H9 (cell line): ENCODE measurements at regions not wholly inside any gene's neighbourhood (a gene's known extent, or its start where the extent isn't known, plus 50 kb on each side); places are given as distances from the start of the nearest gene placed in this dataset.

Experiments
- DNase-seq: peaks from one replicate; pipeline ENCODE4 v3.0.0-alpha.2; 2017
- H2AFZ ChIP-seq: one replicate; pipeline ENCODE4 v1.6.1; 2013; ENCODE audit warnings: mild to moderate bottlenecking, low read length, control low read depth, moderate library complexity
- H2AK5ac ChIP-seq: 2 replicates; pipeline ENCODE4 v1.6.1; 2013; ENCODE audit warnings: low read length, control low read depth, mixed read lengths; ENCODE audit not compliant: insufficient read length
- H2BK120ac ChIP-seq: one replicate; pipeline ENCODE4 v1.6.1; 2013; ENCODE audit warnings: low read depth, mild to moderate bottlenecking, low read length, control low read depth, inconsistent platforms; ENCODE audit not compliant: poor library complexity, severe bottlenecking
- H2BK12ac ChIP-seq: 2 replicates; pipeline ENCODE4 v1.6.1; 2013; ENCODE audit warnings: low read length, control low read depth, mixed read lengths, low read depth; ENCODE audit not compliant: insufficient read length
- H2BK15ac ChIP-seq: 2 replicates; pipeline ENCODE4 v1.6.1; 2013; ENCODE audit warnings: low read depth, low read length, control low read depth
- H2BK20ac ChIP-seq: one replicate; pipeline ENCODE4 v1.6.1; 2013; ENCODE audit warnings: low read depth, mild to moderate bottlenecking, low read length, control low read depth, inconsistent platforms; ENCODE audit not compliant: poor library complexity, severe bottlenecking
- H2BK5ac ChIP-seq: 2 replicates; pipeline ENCODE4 v1.6.1; 2013; ENCODE audit warnings: low read length, control low read depth, mixed read lengths; ENCODE audit not compliant: insufficient read length
- H3K14ac ChIP-seq: 2 replicates; pipeline ENCODE4 v1.6.1; 2013; ENCODE audit warnings: low read length, control low read depth; ENCODE audit not compliant: insufficient read depth
- H3K18ac ChIP-seq: 2 replicates; pipeline ENCODE4 v1.6.1; 2013; ENCODE audit warnings: low read depth, mild to moderate bottlenecking, mixed read lengths, low read length, control low read depth; ENCODE audit not compliant: insufficient read length
- H3K23ac ChIP-seq: 2 replicates; pipeline ENCODE4 v1.6.1; 2013; ENCODE audit warnings: low read length, control low read depth, mixed read lengths, low read depth; ENCODE audit not compliant: insufficient read length
- H3K23me2 ChIP-seq: 2 replicates; pipeline ENCODE4 v1.6.1; 2013; ENCODE audit warnings: low read depth, mild to moderate bottlenecking, mixed read lengths, low read length, control low read depth; ENCODE audit not compliant: insufficient read length, poor library complexity, severe bottlenecking
- H3K27ac ChIP-seq: 2 replicates; pipeline ENCODE4 v1.5.1; 2013; ENCODE audit warnings: low read length, control low read depth, mixed read lengths, low read depth; ENCODE audit not compliant: insufficient read length
- H3K27me3 ChIP-seq: 2 replicates; pipeline ENCODE4 v1.6.1; 2013; ENCODE audit warnings: low read length, control low read depth, inconsistent platforms; ENCODE audit not compliant: insufficient read depth
- H3K4ac ChIP-seq: 2 replicates; pipeline ENCODE4 v1.6.1; 2013; ENCODE audit warnings: low read depth, mild to moderate bottlenecking, control low read depth, inconsistent platforms, low read length, moderate library complexity
- H3K4me1 ChIP-seq: 2 replicates; pipeline ENCODE4 v1.6.1; 2013; ENCODE audit warnings: low read length, control low read depth, inconsistent platforms; ENCODE audit not compliant: insufficient read depth
- H3K4me2 ChIP-seq: 2 replicates; pipeline ENCODE4 v1.6.1; 2013; ENCODE audit warnings: low read length, control low read depth, mixed read lengths; ENCODE audit not compliant: insufficient read length, insufficient read depth
- H3K56ac ChIP-seq: 2 replicates; pipeline ENCODE4 v1.6.1; 2013; ENCODE audit warnings: low read depth, mild to moderate bottlenecking, mixed read lengths, low read length, control low read depth; ENCODE audit not compliant: insufficient read length
- H3K79me1 ChIP-seq: 2 replicates; pipeline ENCODE4 v1.6.1; 2013; ENCODE audit warnings: low read depth, mild to moderate bottlenecking, moderate library complexity, low read length, control low read depth, inconsistent platforms; ENCODE audit not compliant: insufficient read depth, poor library complexity, severe bottlenecking
- H3K79me2 ChIP-seq: 2 replicates; pipeline ENCODE4 v1.6.1; 2013; ENCODE audit warnings: low read length, control low read depth, inconsistent platforms; ENCODE audit not compliant: insufficient read depth
- H3K9ac ChIP-seq: 2 replicates; pipeline ENCODE4 v1.6.1; 2013; ENCODE audit warnings: low read length, control low read depth, mixed read lengths; ENCODE audit not compliant: insufficient read length; ENCODE audit errors: extremely low read depth
- H3K9me3 ChIP-seq: one replicate; pipeline ENCODE4 v1.6.1; 2013; ENCODE audit warnings: low read depth, low read length, inconsistent platforms; ENCODE audit not compliant: control insufficient read depth
- H3T11ph ChIP-seq: one replicate; pipeline ENCODE4 v1.6.1; 2013; ENCODE audit warnings: mild to moderate bottlenecking, low read length, control low read depth, inconsistent platforms
- H4K20me1 ChIP-seq: one replicate; pipeline ENCODE4 v1.6.1; 2013; ENCODE audit not compliant: control insufficient read depth, insufficient read length, insufficient read depth
- H4K5ac ChIP-seq: 2 replicates; pipeline ENCODE4 v1.6.1; 2013; ENCODE audit warnings: low read depth, mild to moderate bottlenecking, mixed read lengths, low read length, control low read depth; ENCODE audit not compliant: insufficient read length
- H4K8ac ChIP-seq: replicated peaks from 2 replicates; pipeline ENCODE4 v1.6.1; 2013; ENCODE audit warnings: low read length, control low read depth, mixed read lengths, low read depth; ENCODE audit not compliant: insufficient read length
- H4K91ac ChIP-seq: 2 replicates; pipeline ENCODE4 v1.6.1; 2013; ENCODE audit warnings: low read depth, mild to moderate bottlenecking, moderate library complexity, mixed read lengths, low read length, control low read depth; ENCODE audit not compliant: insufficient read length
- H3K27ac Mint-ChIP-seq, 3 experiments: 2 replicates in 2 of 3; 3 replicates in 1 of 3; pipeline ENCODE4 v1.8.0; 2020 to 2021; ENCODE audit warnings: mixed read lengths in 3 of 3, mild to moderate bottlenecking in 1 of 3, moderate library complexity in 1 of 3
- H3K27me3 Mint-ChIP-seq: 2 replicates; pipeline ENCODE4 v1.8.0; 2021; ENCODE audit warnings: low read depth, mild to moderate bottlenecking, moderate library complexity, mixed read lengths
- H3K36me3 Mint-ChIP-seq, 3 experiments: 2 replicates in 2 of 3; 3 replicates in 1 of 3; pipeline ENCODE4 v1.8.0; 2020 to 2021; ENCODE audit warnings: low read depth in 3 of 3, mixed read lengths in 3 of 3; ENCODE audit not compliant: insufficient read depth in 1 of 3
- H3K4me1 Mint-ChIP-seq, 2 experiments: 2 replicates each; pipeline ENCODE4 v1.8.0; 2020; ENCODE audit warnings: mixed read lengths in 2 of 2
- H3K4me3 Mint-ChIP-seq, 2 experiments: 2 replicates in 1 of 2; 3 replicates in 1 of 2; pipeline ENCODE4 v1.8.0; 2020 to 2021; ENCODE audit warnings: mild to moderate bottlenecking in 2 of 2, mixed read lengths in 2 of 2, moderate library complexity in 1 of 2
- H3K9me3 Mint-ChIP-seq, 2 experiments: 2 replicates in 1 of 2; 3 replicates in 1 of 2; pipeline ENCODE4 v1.8.0; 2020; ENCODE audit warnings: mild to moderate bottlenecking in 2 of 2, mixed read lengths in 2 of 2, moderate library complexity in 1 of 2
- CTCF ChIP-seq: fragments of 200-600 bp; sonication (generic); conservative IDR thresholded peaks from 3 replicates; pipeline ENCODE4 v1.8.0; 2021; ENCODE audit warnings: antibody characterized with exemption, mild to moderate bottlenecking
- WGBS: extraction: QIAGEN DNeasy Blood & Tissue Kit; methylation state at CpG from one replicate; pipeline ENCODE4 v1.1.7; 2013; ENCODE audit warnings: missing lambda C conversion rate, low lambda C conversion rate, mixed read lengths; ENCODE audit not compliant: insufficient read length; ENCODE audit errors: extremely low coverage; 5-methylcytosine and 5-hydroxymethylcytosine counted together

- Histone ChIP-seq H4K8ac (no peak overlapping the region), H2BK120ac (no peak overlapping the region), H2BK15ac (no peak overlapping the region), H4K20me1 (no peaks in the 10 kb centered on the region), H3K18ac (no peak overlapping the region), H3K4ac (no peak overlapping the region), H3K4me2 (no peak overlapping the region), H3K79me1 (no peaks in the 10 kb centered on the region), H3K79me2 (no peaks in the 10 kb centered on the region), H3K9me3 (no peaks in the 10 kb centered on the region), H3K27ac (no peak overlapping the region), H3K23ac (no peak overlapping the region), H3K27me3 (no peaks in the 10 kb centered on the region), H3T11ph (no peak overlapping the region), H3K14ac (no peak overlapping the region), H2AK5ac (no peak overlapping the region), H4K5ac (no peak overlapping the region), H2BK5ac (no peak overlapping the region), H4K91ac (no peak overlapping the region), H3K23me2 (no peaks in the 10 kb centered on the region), H3K56ac (no peak overlapping the region), H3K4me1 (no peaks in the 10 kb centered on the region), H2AFZ (no peak overlapping the region), H2BK12ac (no peak overlapping the region), H3K9ac (no peak overlapping the region), H2BK20ac (no peak overlapping the region)
- DNase-seq = no peak
- Mint-ChIP-seq H3K4me1 (no peaks in the 10 kb centered on the region), H3K27me3 (no peaks in the 10 kb centered on the region), H3K36me3 (no peaks in the 10 kb centered on the region; a peak in 1 of 7 replicates), H3K9me3 (no peaks in the 10 kb centered on the region), H3K4me3 (no peak overlapping the region), H3K27ac (no peak overlapping the region)
- no CpG with 5 or more reads among the region's 3 CpGs for whole genome bisulfite sequencing
- no peak for TF ChIP-seq CTCF
Measured at GRCh38 chr3:8154617-8155016, 347.0 kb upstream of the LMCD1 start.
